B cell (primary cell): ENCODE measurements at regions not wholly inside any gene's neighbourhood (a gene's known extent, or its start where the extent isn't known, plus 50 kb on each side); places are given as distances from the start of the nearest gene placed in this dataset.

ENCODE experiments used
- ATAC-seq: fragments of 200-7000 bp; cut with Tn5 transposase; one replicate; pipeline ENCODE4 v1.10.0; 2021; ENCODE audit warnings: low read depth, mild to moderate bottlenecking, moderate number of reproducible peaks, moderate library complexity
- CTCF ChIA-PET: fragments of 350-600 bp; sonication (Branson Sonifier 250); formaldehyde crosslinking; loops from one replicate; lab custom pipeline; 2021; ENCODE audit warnings: antibody characterized with exemption, inconsistent platforms; lab: Charles Lee
- POLR2A ChIA-PET: fragments of 350-600 bp; sonication (Branson Sonifier 250); formaldehyde crosslinking; loops from one replicate; lab custom pipeline; 2021; ENCODE audit warnings: antibody characterized with exemption; lab: Charles Lee
- DNase-seq: peaks from one replicate; pipeline ENCODE4 v3.0.0; 2013
- H2AFZ ChIP-seq: 2 replicates; pipeline ENCODE4 v1.6.1; 2012; ENCODE audit warnings: mild to moderate bottlenecking, low read depth, low read length; ENCODE audit not compliant: insufficient read depth, poor library complexity, severe bottlenecking
- H3K27ac ChIP-seq, 2 donors: 1 replicate in 1 of 2; 2 replicates in 1 of 2; pipeline ENCODE4 v1.5.1; 2012 to 2013; ENCODE audit warnings: low read length in 2 of 2, mild to moderate bottlenecking in 2 of 2, moderate library complexity in 1 of 2
- H3K27me3 ChIP-seq, 4 experiments: fragments of 200-600 bp in 1 of 4; sonication (generic) in 1 of 4; replicated peaks in 1 of 4; 1 replicate in 2 of 4; 2 replicates in 2 of 4; pipeline versions ENCODE4 v1.6.1 to v1.7.0; 2013 to 2016; ENCODE audit warnings: low read length in 3 of 4, mild to moderate bottlenecking in 2 of 4, mixed read lengths in 1 of 4, moderate library complexity in 1 of 4; ENCODE audit not compliant: insufficient read depth in 4 of 4, control insufficient read depth in 3 of 4; ENCODE audit errors: control extremely low read depth in 1 of 4
- H3K36me3 ChIP-seq, 2 experiments: replicated peaks in 1 of 2; 1 replicate in 1 of 2; 2 replicates in 1 of 2; pipeline versions ENCODE4 v1.6.1 to v1.7.1; 2013; ENCODE audit warnings: low read length in 1 of 2; ENCODE audit not compliant: insufficient read depth in 2 of 2, control insufficient read depth in 1 of 2; ENCODE audit errors: control extremely low read depth in 1 of 2, extremely low read depth in 1 of 2
- H3K4me1 ChIP-seq, 2 donors: fragments of 200-600 bp in 1 of 2; sonication (generic) in 1 of 2; 1 replicate in 1 of 2; 2 replicates in 1 of 2; pipeline versions ENCODE4 v1.5.1 to v1.6.1; 2013 to 2017; ENCODE audit warnings: low read length in 2 of 2; ENCODE audit not compliant: control insufficient read depth in 2 of 2, insufficient read depth in 2 of 2
- H3K4me2 ChIP-seq: replicated peaks from 2 replicates; pipeline ENCODE3; 2012; ENCODE audit warnings: mild to moderate bottlenecking, low read depth, low read length; ENCODE audit not compliant: poor library complexity, severe bottlenecking
- H3K4me3 ChIP-seq, 5 experiments: fragments of 200-600 bp in 1 of 5; sonication (generic) in 1 of 5; 1 replicate in 3 of 5; 2 replicates in 2 of 5; pipeline versions ENCODE4 v1.5.1 to v1.7.0; 2011 to 2016; ENCODE audit warnings: low read length in 4 of 5, mild to moderate bottlenecking in 4 of 5, low read depth in 2 of 5, control low read depth in 1 of 5, moderate library complexity in 1 of 5; ENCODE audit not compliant: insufficient read depth in 1 of 5; ENCODE audit errors: control extremely low read depth in 1 of 5, extremely low read depth in 1 of 5
- H3K79me2 ChIP-seq: fragments of 200-600 bp; sonication (generic); one replicate; pipeline ENCODE4 v1.6.0; 2016; ENCODE audit warnings: low read length; ENCODE audit not compliant: control insufficient read depth, insufficient read depth
- H3K9ac ChIP-seq: fragments of 200-600 bp; sonication (generic); 2 replicates; pipeline ENCODE4 v1.6.1; 2017; ENCODE audit warnings: mild to moderate bottlenecking, low read length, moderate library complexity
- H3K9me3 ChIP-seq, 3 donors: one replicate each; pipeline versions ENCODE4 v1.6.1 to v1.7.1; 2013; ENCODE audit warnings: low read length in 2 of 3; ENCODE audit not compliant: control insufficient read depth in 2 of 3, insufficient read depth in 1 of 3; ENCODE audit errors: control extremely low read depth in 1 of 3
- H4K20me1 ChIP-seq: 2 replicates; pipeline ENCODE4 v1.6.0; 2012; ENCODE audit warnings: mild to moderate bottlenecking, low read length; ENCODE audit not compliant: insufficient read depth, control insufficient read depth, poor library complexity, severe bottlenecking
- H3K27ac Mint-ChIP-seq: one replicate; pipeline ENCODE4 v1.8.0; 2021; ENCODE audit warnings: mixed read lengths
- H3K27me3 Mint-ChIP-seq: one replicate; pipeline ENCODE4 v1.8.0; 2021; ENCODE audit warnings: mixed read lengths
- H3K4me1 Mint-ChIP-seq: one replicate; pipeline ENCODE4 v1.8.0; 2021; ENCODE audit warnings: mixed read lengths
- H3K4me3 Mint-ChIP-seq: one replicate; pipeline ENCODE4 v1.8.0; 2021; ENCODE audit warnings: mixed read lengths
- H3K9me3 Mint-ChIP-seq: one replicate; pipeline ENCODE4 v1.8.0; 2022; ENCODE audit warnings: mixed read lengths; ENCODE audit not compliant: insufficient read depth
- CTCF ChIP-seq: fragments of 200-600 bp; IDR thresholded peaks from one replicate; pipeline ENCODE4 v1.8.0; 2022; ENCODE audit warnings: antibody characterized with exemption, mild to moderate bottlenecking
- EZH2 ChIP-seq: IDR thresholded peaks from 2 replicates; pipeline ENCODE4 v1.6.1; 2012; ENCODE audit warnings: borderline replicate concordance, low read depth, mild to moderate bottlenecking, moderate library complexity, low read length; ENCODE audit not compliant: insufficient read depth, poor library complexity, severe bottlenecking
- WGBS: methylation state at CpG from one replicate; pipeline ENCODE4 v1.1.5; 2013; ENCODE audit warnings: missing lambda C conversion rate; ENCODE audit not compliant: insufficient coverage; 5-methylcytosine and 5-hydroxymethylcytosine counted together
- intact Hi-C: fragments of 100-400 bp; cut with micrococcal nuclease; formaldehyde crosslinking; loops from one replicate; pipeline ENCODE4 v1.10.0; 2022

GRCh38 chr2:103025056-103025455 is 263.2 kb downstream of the TMEM182 start:
- Histone ChIP-seq H3K9ac (no peak overlapping the region), H3K79me2 (no peaks in the 10 kb centered on the region), H3K4me2 (no peak overlapping the region), H3K27ac (no peak overlapping the region), H3K36me3 (no peaks in the 10 kb centered on the region), H3K27me3 (no peaks in the 10 kb centered on the region), H3K4me1 (no peaks in the 10 kb centered on the region), H3K4me3 (no peak overlapping the region), H4K20me1 (no peaks in the 10 kb centered on the region), H3K9me3 (no peaks in the 10 kb centered on the region), H2AFZ (no peak overlapping the region)
- no CpG with 5 or more reads among the region's 1 CpG for WGBS
- no peak for ATAC-seq
- POLR2A ChIA-PET: no interaction called here
- H3K27me3 Mint-ChIP-seq: no peaks in the 10 kb centered on the region
- intact Hi-C loops: no loop called here
- CTCF ChIA-PET: no interaction called here
- no peaks in the 10 kb centered on the region for H3K4me1 Mint-ChIP-seq
- no peak overlapping the region for H3K4me3 Mint-ChIP-seq
- no peaks in the 10 kb centered on the region for H3K9me3 Mint-ChIP-seq
- no peak for TF ChIP-seq EZH2
- no peak for TF ChIP-seq CTCF
- no peak overlapping the region for H3K27ac Mint-ChIP-seq
- no peak for DNase-seq

- no peak overlapping the region for H3K27ac Mint-ChIP-seq
- intact Hi-C loops: no loop called here
- no peaks in the 10 kb centered on the region for H3K4me1 ChIP-seq
Observed at GRCh38 chr2:103028181-103028580, 266.4 kb downstream of the TMEM182 start.

More at GRCh38 chr2:103028181-103028580, 266.4 kb downstream of the TMEM182 start:
- no peaks in the 10 kb centered on the region for H4K20me1 ChIP-seq
- TF ChIP-seq CTCF (no peak), EZH2 (no peak)
- WGBS: no CpG with 5 or more reads among the region's 2 CpGs
- POLR2A ChIA-PET: no interaction called here
- H3K27me3 ChIP-seq: no peaks in the 10 kb centered on the region
- H2AFZ ChIP-seq: no peak overlapping the region
- Mint-ChIP-seq H3K4me1 (no peaks in the 10 kb centered on the region), H3K9me3 (no peaks in the 10 kb centered on the region), H3K27me3 (no peaks in the 10 kb centered on the region), H3K4me3 (no peak overlapping the region)
- no peak overlapping the region for H3K4me3 ChIP-seq
- no peak overlapping the region for H3K27ac ChIP-seq
- H3K36me3 ChIP-seq: no peaks in the 10 kb centered on the region
- ATAC-seq (no peak), DNase-seq (no peak)
- no peaks in the 10 kb centered on the region for H3K9me3 ChIP-seq
- H3K9ac ChIP-seq: no peak overlapping the region
- H3K4me2 ChIP-seq: no peak overlapping the region
- no peaks in the 10 kb centered on the region for H3K79me2 ChIP-seq
- CTCF ChIA-PET: no interaction called here
